NOMO-1 treated with DMSO at 0.1 percent for 48 hours (cell line): ENCODE measurements at regions not wholly inside any gene's neighbourhood (a gene's known extent, or its start where the extent isn't known, plus 50 kb on each side); places are given as distances from the start of the nearest gene placed in this dataset.
"Not testable (repeated sequence)": the region's sequence is repeated elsewhere in the genome, so short reads cannot be mapped to it uniquely, and the experiment has no call there.

Source experiments
- DNase-seq: peaks from one replicate; lab custom pipeline; 2025; ENCODE audit not compliant: unreplicated experiment; lab: John Stamatoyannopoulos, UW

DNA sequence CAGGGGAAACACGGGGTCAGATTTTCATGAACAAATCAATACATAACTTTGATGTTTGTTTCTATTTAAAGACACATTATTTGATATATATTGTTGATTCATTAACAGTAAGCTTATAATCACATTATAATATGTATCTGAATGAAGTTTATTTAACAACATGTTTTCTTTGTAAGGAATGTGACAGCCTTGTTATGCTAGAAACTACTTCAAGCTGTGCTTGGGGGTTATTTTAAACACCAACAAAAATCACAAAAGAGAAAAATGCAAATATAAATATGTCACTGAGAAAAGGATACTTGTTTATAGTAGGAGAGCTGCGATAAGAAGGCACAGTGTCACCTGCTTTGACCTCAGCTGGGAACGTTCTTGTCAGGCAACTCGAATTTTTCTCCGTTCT is 354.6 kb upstream of the AGA start:
- DNase-seq = no peak

DNA sequence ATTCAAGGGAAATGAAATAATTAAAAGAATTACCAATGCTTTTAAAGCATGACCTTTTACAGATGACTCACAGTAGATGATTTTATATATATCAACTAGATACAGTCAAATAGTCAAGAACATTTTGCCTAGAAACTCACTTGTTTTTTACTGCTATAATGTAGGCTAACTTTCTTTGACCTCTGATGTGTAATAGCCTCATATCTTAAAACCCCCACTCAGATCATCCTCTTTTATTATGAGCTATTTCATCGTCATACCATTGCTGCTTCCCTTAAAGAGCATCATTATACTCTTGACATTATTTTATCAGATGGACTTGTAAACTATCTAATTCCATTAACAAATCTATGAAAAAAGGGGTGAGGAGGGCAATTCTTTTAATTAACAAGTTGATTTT is 355.9 kb upstream of the AGA start:
- no peak for DNase-seq

DNA sequence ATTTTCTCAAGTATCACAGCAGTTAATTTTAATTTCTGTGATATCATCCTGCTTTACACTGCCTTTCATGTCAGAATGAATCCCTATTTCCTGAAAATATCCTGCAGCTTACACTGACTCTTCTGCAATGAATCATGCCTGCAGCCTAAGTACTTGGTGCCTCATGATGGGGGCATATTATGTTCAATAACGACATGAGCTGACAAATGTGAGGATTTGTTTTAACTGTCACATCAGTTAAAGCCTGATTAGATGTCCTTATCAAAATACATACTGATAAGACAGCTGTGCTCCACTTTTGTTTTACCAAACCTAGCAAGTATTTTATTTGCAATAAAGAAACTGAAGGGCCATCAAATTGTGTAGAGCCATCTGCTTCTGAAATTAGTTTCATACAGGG is 359.9 kb upstream of the AGA start:
- DNase-seq = no peak

DNA sequence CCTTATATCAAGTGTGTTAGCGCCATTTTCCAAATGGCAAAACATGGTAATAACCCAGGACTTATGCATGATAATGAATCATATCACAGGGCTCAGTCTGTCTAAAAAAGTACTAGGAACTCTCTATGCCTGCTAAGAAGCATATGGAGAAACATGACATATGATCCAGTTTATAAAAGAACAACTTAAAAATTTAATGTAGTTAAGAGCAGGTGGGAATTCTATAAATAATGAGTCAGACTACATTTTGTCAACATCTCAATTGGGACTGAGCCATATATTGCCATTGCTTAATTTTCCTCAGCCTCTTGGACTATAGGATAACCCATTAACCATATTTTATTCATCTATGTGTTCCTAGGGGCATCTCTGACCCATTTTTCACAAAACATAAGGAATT is 360.4 kb upstream of the AGA start:
- no peak for DNase-seq

DNA sequence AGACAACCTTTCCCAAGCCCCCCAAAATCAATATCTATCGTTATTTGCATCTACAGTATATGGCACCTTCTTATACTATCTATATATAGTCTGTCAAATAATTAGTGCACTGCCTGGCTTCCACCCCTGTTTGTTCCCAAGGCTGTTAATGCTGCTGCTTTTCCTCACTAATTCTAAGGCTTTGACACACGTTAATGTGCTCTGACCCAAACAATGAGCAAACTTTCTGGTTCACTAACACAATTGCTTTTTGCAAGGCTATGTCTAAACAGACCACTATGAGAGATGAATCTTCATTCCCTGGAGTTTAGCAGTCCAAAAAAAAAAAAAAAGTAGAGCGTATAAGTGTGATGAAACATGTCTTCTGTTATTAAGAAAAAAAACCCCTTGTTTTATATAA is 360.9 kb upstream of the AGA start:
- no peak for DNase-seq

DNA sequence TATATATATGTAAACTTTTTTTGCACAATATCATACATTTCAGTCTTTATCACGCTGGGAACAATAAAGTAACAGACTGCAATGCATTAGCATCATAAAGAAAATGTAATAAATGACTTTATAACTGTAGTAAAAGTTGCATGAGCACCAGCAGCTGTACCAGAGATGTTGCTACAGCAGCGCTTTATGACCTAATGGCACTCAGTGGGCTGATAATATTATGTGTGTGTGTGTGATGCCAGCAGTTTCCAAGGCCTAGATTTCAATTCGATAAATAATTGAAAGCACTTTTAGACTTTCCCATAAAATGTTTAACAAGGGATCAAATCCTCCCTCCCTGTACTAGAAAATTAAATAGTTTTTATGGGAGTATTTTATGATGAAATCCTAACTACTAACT is 367.6 kb upstream of the AGA start:
- DNase-seq = no peak

DNA sequence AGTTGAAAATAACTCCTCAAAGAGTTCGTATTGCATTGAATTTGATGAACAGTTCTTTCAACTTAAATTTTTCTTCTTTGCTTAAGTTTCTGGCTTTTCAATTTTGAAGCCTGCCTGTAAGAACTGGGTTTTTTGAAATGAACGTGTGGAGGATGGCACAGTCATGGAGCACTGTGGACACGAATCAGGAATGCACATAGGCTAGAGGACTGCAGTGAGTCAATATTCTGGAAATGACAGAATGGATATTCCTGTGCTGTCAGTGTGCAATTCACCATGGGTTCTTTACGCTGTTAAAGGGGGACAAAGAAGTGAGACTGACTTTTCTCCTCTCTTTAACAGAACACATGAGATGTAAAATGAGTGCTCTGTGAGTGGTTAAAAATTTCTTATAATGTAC is 368.0 kb upstream of the AGA start:
- DNase-seq = no peak

DNA sequence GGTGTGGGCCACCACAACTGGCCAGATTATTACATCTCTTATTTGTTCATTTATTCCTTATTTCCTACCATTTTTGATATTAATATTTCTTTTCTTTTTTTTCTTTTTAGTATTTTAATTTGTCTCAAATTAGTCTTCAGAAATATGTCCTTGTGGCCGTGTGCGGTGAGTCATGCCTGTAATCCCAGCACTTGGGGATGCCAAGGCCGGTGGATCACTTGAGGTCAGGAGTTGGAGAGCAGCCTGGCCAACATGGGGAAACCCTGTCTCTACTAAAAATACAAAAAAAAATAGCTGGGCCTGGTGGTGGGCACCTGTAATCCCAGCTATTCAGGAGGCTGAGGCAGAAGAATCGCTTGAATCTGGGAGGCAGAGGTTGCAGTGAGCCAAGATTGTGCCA is 376.2 kb upstream of the AGA start:
- DNase-seq = not testable (repeated sequence)

DNA sequence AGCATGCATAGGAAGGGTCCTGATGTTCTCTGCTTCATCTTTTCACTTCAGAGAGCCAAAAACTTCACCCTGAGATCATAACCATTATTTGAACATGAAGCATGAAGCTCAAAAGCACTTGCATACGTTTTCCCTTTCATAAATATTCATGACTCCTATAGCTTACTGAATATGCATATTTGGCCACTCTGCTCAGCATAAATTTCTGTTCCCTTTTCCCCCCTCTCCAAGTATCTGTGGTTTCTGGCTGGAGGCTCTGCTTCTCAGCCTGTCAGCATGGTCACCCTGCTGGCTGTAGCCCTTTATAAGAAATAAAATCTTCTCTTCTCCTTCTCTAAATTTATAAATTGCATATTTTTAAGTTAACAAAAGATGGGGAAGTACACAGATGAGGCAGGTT is 384.7 kb upstream of the AGA start:
- DNase-seq = no peak

- no peak for DNase-seq
Observed at GRCh38 chr4:177841258-177841657, 399.0 kb upstream of the AGA start.

DNA sequence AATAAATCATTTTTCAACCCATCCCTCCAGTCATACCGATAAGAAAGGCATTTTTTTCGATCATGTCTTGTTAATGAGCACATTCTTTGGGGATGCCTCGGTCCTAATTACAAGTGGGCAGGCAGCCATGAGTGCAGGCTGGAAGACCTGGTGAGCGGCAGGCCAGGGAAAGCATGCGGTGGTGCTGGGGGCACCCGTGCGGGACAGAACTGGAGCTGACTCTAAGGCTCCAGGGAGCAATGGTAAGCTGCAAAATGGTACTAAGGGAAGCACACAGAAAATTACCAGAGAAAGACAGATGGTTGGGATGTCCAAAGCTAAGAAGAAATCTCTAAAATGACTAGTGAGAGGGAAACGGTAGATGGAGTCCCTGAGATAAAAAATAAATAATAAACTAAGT is 411.0 kb upstream of the AGA start:
- DNase-seq = no peak

DNA sequence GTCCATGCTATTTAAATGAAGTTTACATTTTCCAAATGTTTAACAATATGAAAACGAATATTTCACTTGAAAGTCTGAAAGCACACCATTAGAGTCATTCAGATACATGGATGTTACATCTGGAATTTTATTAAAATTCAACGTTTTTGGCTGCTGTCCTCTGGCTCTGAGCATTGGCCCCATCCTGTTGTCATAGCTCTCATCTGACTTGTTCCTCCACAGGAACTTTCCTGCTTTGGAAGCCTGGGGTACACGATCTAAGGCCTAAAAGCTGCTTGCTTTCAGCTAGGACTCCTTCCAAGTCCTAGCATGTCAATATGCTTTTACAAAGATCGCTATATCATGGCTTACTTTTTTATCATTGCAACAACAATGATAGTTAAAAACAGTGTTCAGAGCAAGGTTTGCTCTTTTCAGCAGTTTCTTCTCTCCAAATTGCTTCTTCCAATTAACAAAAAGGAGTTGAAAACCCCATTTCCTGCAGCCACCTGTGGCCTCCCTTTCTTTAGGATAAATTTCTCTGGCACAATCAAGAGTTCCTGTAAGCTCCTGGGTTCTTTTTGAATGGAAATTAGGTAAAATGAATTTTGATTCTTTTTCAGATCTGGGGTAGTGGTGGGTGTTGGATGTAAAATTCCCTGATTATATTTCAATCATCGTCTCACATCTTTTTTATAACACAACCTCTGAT is 413.4 kb upstream of the AGA start:
- DNase-seq = no peak

- no peak for DNase-seq
Observed at GRCh38 chr4:177860171-177860570, 417.9 kb upstream of the AGA start.

- no peak for DNase-seq
Observed at GRCh38 chr4:177861551-177862094, 419.4 kb upstream of the AGA start.

- no peak for DNase-seq
Observed at GRCh38 chr4:177862541-177863176, 420.4 kb upstream of the AGA start.

DNA sequence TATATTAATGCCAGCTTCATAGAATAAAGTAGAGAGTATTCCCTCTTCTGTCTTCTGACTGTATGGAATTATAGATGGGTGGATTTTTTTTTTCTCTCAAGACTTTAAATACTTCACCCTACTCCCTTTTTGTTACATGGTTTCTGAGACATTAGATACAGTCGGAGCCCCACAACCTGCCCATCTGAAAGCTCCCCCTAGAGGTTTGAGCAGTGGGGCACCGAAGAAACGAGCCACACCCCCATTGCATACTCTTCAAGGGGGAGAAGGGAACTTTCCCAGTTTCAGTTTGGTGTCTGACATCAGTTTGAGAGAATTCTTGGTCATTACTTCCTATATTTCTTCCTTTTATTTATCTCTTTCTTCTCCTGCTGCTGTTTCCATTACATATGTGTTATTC is 437.6 kb upstream of the AGA start:
- no peak for DNase-seq

- no peak for DNase-seq
Observed at GRCh38 chr4:177895136-177895535, 452.9 kb upstream of the AGA start.

- DNase-seq = no peak
Observed at GRCh38 chr4:177901786-177902185, 459.5 kb upstream of the AGA start.

- no peak for DNase-seq
Observed at GRCh38 chr4:177902386-177902785, 460.1 kb upstream of the AGA start.

GRCh38 chr4:177907736-177908424 is 465.6 kb upstream of the AGA start:
- DNase-seq = no peak

DNA sequence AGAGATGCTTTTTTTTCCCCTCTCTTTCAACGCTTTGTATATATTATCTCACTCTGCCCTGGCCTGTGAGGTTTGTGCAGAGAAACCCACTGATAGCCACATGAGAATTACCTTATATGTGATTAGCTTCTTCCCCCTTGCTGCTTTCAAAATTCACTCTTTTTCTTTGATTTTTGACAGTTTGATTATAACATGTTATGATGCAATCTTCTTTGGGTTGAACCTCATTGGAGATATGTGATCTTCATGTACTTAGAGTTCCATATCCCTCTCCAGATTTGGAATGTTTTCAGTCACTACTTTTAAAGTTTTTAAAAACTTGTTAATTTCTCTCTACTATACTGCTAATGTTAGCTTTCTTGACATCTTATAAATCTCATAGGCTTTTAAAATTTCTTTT is 479.5 kb upstream of the AGA start:
- no peak for DNase-seq

GRCh38 chr4:177923888-177924287 is 481.7 kb upstream of the AGA start:
- DNase-seq = no peak
